Skeletal muscle tissue (tissue), 3 donors: ENCODE measurements at regions not wholly inside any gene's neighbourhood (a gene's known extent, or its start where the extent isn't known, plus 50 kb on each side); places are given as distances from the start of the nearest gene placed in this dataset.

ENCODE experiments used
- H3K27ac ChIP-seq: one replicate; pipeline ENCODE4 v1.7.0; 2013; ENCODE audit warnings: mild to moderate bottlenecking, low read depth, low read length, inconsistent platforms
- H3K27me3 ChIP-seq, 3 donors: one replicate each; pipeline ENCODE4 v1.7.0; 2013; ENCODE audit warnings: low read length in 3 of 3; ENCODE audit not compliant: control insufficient read depth in 3 of 3, insufficient read depth in 3 of 3
- H3K36me3 ChIP-seq, 3 donors: one replicate each; pipeline ENCODE4 v1.7.0; 2013; ENCODE audit warnings: low read length in 3 of 3; ENCODE audit not compliant: control insufficient read depth in 3 of 3, insufficient read depth in 3 of 3
- H3K4me1 ChIP-seq, 3 donors: one replicate each; pipeline ENCODE4 v1.7.0; 2013; ENCODE audit warnings: low read length in 3 of 3, mild to moderate bottlenecking in 3 of 3; ENCODE audit not compliant: control insufficient read depth in 3 of 3, insufficient read depth in 3 of 3
- H3K4me3 ChIP-seq, 3 donors: one replicate each; pipeline ENCODE4 v1.7.0; 2013; ENCODE audit warnings: low read length in 3 of 3
- H3K9ac ChIP-seq, 3 donors: one replicate each; pipeline ENCODE4 v1.7.0; 2013; ENCODE audit warnings: low read length in 3 of 3, mild to moderate bottlenecking in 3 of 3, moderate library complexity in 2 of 3, low read depth in 1 of 3
- H3K9me3 ChIP-seq, 3 donors: one replicate each; pipeline ENCODE4 v1.7.0; 2013; ENCODE audit warnings: low read length in 3 of 3; ENCODE audit not compliant: control insufficient read depth in 3 of 3
- donor health status: Osteomylitis.

DNA sequence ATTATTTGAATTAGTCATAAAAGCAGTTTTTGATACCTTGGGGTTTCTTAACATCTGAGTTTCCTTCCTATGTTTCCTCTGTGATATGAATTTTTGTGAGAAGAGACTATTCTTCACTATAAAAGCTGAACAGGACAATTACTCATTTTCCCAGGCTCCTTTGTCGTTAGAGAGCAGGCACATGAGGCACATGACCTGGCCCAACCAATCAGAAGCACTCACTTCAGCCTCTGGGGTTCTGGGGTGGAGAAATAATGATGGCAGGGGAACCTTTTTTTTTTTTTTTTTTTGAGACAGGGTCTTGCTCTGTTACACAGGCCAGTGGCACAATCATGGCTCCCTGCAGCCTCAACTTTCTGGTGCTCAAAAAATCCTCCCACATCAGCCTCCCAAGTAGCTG is 145.5 kb upstream of the ASIC2 start:
- H3K4me3 ChIP-seq, result no peak overlapping the region

DNA sequence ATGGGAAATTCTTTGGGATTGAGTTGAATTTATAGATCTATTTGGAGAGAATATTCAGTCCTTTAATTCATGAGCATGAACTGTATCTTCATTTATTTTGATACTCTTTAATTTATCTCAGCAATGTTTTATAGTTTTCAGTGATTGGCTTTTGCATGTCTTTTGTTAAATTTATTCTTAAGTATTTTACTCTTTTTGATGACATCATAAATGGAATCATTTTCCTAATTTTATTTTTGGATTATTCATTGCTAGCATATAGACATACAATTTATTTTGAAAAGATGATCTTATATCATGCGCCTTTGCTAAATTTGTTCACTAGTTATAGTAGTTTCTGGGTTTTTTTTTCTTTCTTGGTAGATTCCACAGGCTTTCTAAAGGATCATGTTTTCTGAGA is 149.2 kb upstream of the ASIC2 start:
- no peak overlapping the region for H3K27ac ChIP-seq
- no peak overlapping the region for H3K4me3 ChIP-seq
- H3K4me1 ChIP-seq, result no peaks in the 10 kb centered on the region
- H3K9me3 ChIP-seq, result peaks cover 0 to 4% (median 0%) of the 10 kb centered on the region in 3 donors
- no peaks in the 10 kb centered on the region for H3K36me3 ChIP-seq
- no peak overlapping the region for H3K9ac ChIP-seq
- no peaks in the 10 kb centered on the region for H3K27me3 ChIP-seq

More for the DNA sequence above, 145.5 kb upstream of the ASIC2 start:
- H3K36me3 ChIP-seq, result no peaks in the 10 kb centered on the region
- no peaks in the 10 kb centered on the region for H3K4me1 ChIP-seq
- H3K27ac ChIP-seq, result no peak overlapping the region
- peaks cover 0 to 4% (median 0%) of the 10 kb centered on the region in 3 donors for H3K9me3 ChIP-seq
- H3K9ac ChIP-seq, result no peak overlapping the region
- H3K27me3 ChIP-seq, result no peaks in the 10 kb centered on the region

DNA sequence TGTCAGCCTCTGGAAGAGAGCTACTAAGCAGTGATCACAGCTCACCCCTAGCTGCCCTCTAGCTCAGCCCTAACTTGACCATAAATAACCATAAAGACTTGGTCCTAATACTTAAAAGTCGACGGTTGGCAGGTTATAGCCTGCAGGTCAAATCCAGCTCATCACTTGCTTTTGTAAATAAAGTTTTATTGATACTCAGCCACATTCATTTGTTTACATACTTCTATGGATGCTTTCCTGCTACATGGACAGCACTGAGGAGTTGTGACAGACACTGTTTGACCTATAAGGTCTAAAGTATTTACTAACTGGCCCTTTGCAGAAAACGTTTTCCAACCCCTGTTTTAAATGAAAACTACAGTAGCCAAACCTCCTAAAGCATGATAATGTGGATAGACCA is 151.6 kb upstream of the ASIC2 start:
- no peaks in the 10 kb centered on the region for H3K36me3 ChIP-seq
- no peak overlapping the region for H3K4me3 ChIP-seq
- no peaks in the 10 kb centered on the region for H3K4me1 ChIP-seq
- no peaks in the 10 kb centered on the region for H3K27me3 ChIP-seq
- H3K9me3 ChIP-seq, result peaks cover 0 to 4% (median 0%) of the 10 kb centered on the region in 3 donors
- no peak overlapping the region for H3K9ac ChIP-seq
- H3K27ac ChIP-seq, result no peak overlapping the region

DNA sequence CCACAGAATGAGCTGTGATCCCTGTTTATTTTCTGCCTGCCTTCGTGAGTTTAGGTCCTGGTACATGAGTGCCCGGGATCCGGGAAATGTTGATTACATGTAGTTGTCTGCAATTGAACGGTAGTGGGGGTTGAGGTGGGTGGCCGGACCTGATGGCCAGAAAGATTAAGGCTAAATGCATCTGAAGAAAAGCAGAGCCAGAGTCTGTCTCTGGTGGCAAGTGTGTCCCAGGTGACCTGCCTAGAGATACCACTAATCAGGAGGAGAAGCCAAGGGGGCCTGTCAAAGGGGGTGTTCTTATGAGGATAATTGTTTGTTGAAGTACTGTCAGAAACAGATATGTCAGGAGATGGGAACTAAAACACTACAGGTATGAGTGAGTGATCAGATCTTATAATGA is 154.0 kb upstream of the ASIC2 start:
- H3K27me3 ChIP-seq, result no peaks in the 10 kb centered on the region
- no peaks in the 10 kb centered on the region for H3K4me1 ChIP-seq
- H3K9me3 ChIP-seq, result peaks cover 0 to 4% (median 0%) of the 10 kb centered on the region in 3 donors
- no peaks in the 10 kb centered on the region for H3K36me3 ChIP-seq
- H3K9ac ChIP-seq, result no peak overlapping the region
- H3K27ac ChIP-seq, result no peak overlapping the region
- no peak overlapping the region for H3K4me3 ChIP-seq

DNA sequence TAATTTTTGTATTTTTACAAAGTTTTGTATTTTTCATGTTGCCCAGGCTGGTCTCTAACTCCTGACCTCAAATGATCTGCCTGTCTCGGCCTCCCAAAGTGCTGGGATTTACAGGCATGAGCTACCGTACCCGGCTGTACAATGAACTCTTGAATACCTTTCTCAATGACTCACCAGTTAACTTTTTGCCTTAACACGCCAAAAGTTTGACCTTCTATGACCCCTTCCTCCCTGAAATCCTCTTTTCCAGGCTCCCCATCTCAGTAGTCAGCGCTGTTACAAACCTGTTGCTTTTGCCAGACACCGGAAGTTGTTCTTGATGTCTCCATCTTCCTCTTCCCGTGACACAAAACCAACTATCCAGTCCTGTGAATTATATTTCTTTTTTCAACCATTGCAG is 158.1 kb upstream of the ASIC2 start:
- no peak overlapping the region for H3K9ac ChIP-seq
- no peak overlapping the region for H3K27ac ChIP-seq
- no peaks in the 10 kb centered on the region for H3K4me1 ChIP-seq
- H3K9me3 ChIP-seq, result no peaks in the 10 kb centered on the region
- H3K27me3 ChIP-seq, result no peaks in the 10 kb centered on the region
- no peak overlapping the region for H3K4me3 ChIP-seq
- H3K36me3 ChIP-seq, result no peaks in the 10 kb centered on the region

DNA sequence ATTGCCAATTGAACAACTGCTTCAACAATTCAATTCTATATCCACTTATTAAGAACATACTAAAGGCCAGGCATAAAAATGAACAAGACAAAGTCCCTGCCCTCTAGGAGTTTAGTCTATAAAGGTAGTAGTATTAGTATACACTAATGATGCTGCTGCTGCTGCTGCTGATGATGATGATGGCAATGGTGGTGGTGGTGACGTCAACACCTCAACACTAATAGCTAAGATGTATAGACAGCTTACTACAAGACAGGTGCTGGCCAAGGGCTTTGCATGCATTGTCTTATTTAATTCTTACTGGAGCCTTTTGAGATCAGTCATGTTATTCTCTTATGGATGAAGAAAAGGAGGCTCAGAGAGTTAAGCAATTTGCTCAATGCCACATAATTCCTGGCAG is 164.4 kb upstream of the ASIC2 start:
- Histone ChIP-seq H3K27ac (no peak overlapping the region), H3K4me1 (no peaks in the 10 kb centered on the region), H3K4me3 (no peak overlapping the region), H3K27me3 (peaks cover 0 to 12% (median 3%) of the 10 kb centered on the region in 3 donors), H3K9ac (no peak overlapping the region), H3K9me3 (no peaks in the 10 kb centered on the region), H3K36me3 (no peaks in the 10 kb centered on the region)

DNA sequence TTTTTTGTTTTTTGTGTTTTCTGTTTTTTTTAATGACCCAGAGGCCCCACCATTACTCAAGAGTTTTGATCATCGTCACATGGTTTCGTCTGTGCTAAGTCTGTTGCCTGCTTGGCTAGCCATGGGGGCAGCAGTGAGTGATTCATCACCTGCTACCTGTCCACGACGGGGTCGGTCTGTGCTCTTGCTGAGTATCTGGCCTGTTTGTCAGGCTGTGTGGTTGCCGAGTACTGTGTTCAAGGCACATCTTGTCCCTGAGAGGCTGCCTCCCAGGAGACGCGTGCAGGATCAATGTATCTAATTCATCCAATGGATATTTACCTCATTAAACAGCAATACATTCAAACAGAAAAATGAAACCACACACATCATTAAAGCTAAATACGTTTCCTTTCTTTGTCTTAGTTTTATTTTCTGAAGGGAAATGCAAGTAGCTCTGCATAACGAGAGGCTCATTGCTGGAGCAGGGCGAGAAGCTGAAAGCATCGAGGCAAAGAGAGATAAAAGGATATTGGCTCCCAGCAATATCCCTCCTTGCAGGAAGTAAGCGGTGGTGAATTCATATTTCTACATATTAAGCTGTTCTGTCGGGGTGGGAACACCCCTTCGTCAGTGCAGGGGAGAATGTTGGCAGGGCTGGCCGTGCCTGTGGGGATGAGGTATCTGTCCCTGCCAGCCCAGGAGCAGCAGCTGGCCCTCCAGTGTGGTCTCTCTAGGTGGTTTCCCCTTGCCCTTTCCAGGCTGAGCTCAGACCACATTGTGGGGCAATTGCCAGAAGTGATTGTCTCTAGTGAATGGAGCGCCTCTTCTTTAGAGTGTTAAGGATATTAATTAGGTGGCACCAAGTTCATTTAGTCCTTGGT is 166.2 kb upstream of the ASIC2 start:
- Histone ChIP-seq H3K9ac (no peak overlapping the region), H3K27me3 (peaks cover 0 to 12% (median 3%) of the 10 kb centered on the region in 3 donors)

DNA sequence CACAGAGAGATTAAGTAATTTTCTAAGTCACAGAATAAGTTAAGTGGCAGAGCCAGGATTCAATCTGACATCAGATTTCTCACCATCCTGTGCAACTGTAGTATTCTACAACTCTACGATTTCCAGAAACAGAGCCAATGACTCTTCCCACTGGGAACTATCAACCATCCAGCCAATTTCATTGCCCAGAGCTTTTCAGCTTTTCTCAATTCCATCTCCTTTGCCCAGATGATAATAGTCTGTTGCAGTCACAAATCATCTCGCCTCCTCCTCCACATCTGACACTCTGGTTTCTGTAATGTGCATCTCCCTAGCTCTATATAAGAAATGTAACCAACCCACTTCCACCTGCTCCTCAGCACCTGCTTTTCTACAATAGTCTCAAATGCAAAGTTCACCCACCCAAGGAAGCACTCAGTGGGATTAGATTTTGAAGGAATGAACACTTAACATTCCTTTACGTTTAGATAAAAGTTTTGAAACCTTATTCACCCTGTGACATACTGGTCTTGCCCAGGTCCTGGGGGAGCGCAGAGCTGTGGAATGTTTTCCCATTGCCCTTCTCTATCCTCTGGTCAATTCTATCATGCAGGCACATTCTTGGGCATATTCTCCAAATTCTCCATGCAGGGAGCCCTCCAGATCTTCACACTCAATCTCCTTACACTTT is 167.8 kb upstream of the ASIC2 start:
- Histone ChIP-seq H3K27ac (no peak overlapping the region), H3K9ac (no peak overlapping the region), H3K9me3 (no peaks in the 10 kb centered on the region), H3K4me1 (no peaks in the 10 kb centered on the region), H3K4me3 (no peak overlapping the region), H3K27me3 (peaks cover 0 to 12% (median 3%) of the 10 kb centered on the region in 3 donors), H3K36me3 (no peaks in the 10 kb centered on the region)

More for the DNA sequence above, 166.2 kb upstream of the ASIC2 start:
- Histone ChIP-seq H3K27ac (no peak overlapping the region), H3K4me1 (no peaks in the 10 kb centered on the region), H3K36me3 (no peaks in the 10 kb centered on the region), H3K9me3 (no peaks in the 10 kb centered on the region), H3K4me3 (no peak overlapping the region)

DNA sequence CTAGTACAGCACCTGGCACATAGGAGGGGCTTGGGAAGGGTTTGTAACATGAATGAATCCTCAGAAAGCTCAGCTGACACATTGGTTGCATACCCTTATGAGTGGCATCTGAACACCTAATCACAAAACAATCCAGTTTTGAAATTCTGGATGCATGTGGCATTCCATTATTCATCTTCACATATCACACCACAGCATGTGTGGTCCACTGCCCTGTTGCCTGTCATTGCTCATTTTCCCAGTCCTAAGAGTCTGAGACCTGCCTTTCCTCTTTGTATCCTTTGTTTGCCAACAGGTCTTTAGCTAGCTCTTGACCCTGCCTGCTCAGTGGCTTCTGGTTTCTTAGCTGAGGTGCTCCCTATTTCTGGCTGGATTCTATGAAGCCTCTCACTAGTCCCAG is 170.8 kb upstream of the ASIC2 start:
- no peaks in the 10 kb centered on the region for H3K36me3 ChIP-seq
- H3K4me1 ChIP-seq, result no peaks in the 10 kb centered on the region
- H3K9ac ChIP-seq, result no peak overlapping the region
- no peaks in the 10 kb centered on the region for H3K9me3 ChIP-seq
- H3K4me3 ChIP-seq, result no peak overlapping the region
- H3K27me3 ChIP-seq, result peaks cover 0 to 3% (median 3%) of the 10 kb centered on the region in 3 donors
- H3K27ac ChIP-seq, result no peak overlapping the region

DNA sequence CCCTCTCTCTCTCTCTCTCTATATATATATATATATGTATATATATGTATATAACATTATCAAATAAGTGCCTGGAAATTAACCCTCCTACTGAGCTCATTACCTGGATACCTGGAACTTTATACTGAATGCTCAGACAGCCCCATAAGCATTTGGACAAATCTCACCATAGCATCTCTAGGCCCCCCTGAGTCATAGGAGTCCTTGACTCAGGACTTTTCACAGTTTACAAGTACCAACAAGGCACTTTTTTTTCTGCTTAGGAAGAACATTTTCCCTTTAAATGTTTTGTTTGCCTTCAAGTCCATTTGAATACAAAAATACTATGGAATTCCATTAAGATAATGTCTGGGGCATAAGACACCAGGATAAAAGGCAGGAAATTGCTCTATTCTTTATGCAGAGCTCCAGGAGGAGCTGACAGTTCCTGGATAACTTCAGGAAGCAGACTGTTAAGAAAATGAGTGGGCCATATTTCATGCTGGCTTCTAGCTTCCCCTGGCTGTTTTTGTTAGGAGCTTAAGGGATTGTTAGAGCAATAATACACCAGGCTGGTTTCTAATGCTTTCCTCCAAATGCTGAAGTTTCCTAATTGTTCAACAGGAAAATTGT is 171.7 kb upstream of the ASIC2 start:
- H3K27ac ChIP-seq, result no peak overlapping the region
- H3K36me3 ChIP-seq, result no peaks in the 10 kb centered on the region
- no peaks in the 10 kb centered on the region for H3K9me3 ChIP-seq
- no peak overlapping the region for H3K4me3 ChIP-seq
- no peak overlapping the region for H3K9ac ChIP-seq
- no peaks in the 10 kb centered on the region for H3K4me1 ChIP-seq
- H3K27me3 ChIP-seq, result peaks cover 0 to under 1% (median 0%) of the 10 kb centered on the region in 3 donors
